ENCODE measurements at regions not wholly inside any gene's neighbourhood (a gene's known extent, or its start where the extent isn't known, plus 50 kb on each side); places are given as distances from the start of the nearest gene placed in this dataset.

DNA sequence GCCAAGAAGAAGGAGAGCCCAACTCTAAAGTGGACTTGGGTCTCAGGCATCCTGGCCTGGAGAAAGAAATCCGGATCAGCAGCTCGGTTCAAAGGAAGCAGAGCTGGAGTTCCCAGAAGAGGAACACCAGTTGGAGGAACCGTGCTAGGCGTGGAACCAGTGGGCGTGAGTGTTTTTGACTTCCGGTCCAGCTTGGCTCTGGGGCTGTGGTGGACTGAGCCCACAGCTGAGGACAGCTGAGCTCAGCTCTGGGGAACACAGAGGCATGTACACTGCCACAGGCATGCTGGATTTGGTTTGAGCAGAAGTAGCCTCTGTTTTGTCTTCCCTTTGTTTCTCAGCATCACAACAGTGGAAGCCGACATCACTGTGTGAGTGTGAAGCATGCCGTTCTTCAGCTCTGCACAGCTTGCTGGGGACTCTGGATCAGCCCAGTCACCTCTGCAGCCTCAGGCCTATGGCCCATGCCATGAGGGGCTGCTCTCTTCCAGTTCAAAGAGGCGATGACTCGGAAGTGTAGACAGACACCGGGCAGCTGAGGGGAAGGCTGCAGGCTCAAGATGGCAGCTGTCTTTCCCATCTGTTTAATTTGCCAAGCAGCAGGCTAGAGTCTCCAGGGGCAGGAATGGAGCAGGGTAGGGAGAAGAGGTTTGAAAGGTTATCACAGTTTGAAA, 185.8 kb upstream of the UBE3A start:
- Histone ChIP-seq H2AFZ (ENCODE audit: control insufficient read depth, low read length) (no peak overlapping the region), H3K27me3 (ENCODE audit: control insufficient read depth, extremely low read depth, insufficient read depth, low read length) (no peaks in the 10 kb centered on the region)
- dilution Hi-C loops (cut with MboI; ENCODE audit: extremely low pct_ligation_motif_present, low sequenced_read_pairs): no loop called here

DNA sequence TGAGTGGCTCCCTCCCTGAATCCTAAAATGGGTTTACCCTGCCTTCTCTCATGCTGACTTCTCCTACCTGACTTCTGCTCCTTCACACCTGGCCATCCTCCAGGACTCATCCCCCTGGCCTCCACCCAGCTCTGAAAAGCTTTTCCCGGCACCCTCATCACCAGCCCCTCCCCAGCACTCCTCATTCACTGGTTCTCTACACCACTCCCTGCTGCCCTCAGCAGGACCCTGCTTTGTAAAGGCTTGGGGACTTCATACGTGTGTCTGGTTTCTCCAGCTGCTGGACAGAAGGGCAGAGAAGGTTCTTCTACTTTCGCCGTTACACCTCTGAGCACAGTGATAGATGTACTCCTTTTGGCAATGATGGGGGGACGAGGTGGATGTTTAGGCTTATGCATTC, 184.9 kb upstream of the UBE3A start:
- peaks cover 8% of the 10 kb centered on the region for H3K9me3 ChIP-seq (ENCODE audit: control insufficient read depth, low read depth, low read length)
- no peaks in the 10 kb centered on the region for H3K79me2 ChIP-seq (ENCODE audit: control insufficient read depth, insufficient read depth, low read length)
- DNase-seq (ENCODE audit: low read depth, low spot score): no peak
- no peak overlapping the region for H3K9ac ChIP-seq (ENCODE audit: control insufficient read depth, extremely low read depth, insufficient read depth, low read length)
- no peaks in the 10 kb centered on the region for H3K9me1 ChIP-seq (ENCODE audit: control insufficient read depth, extremely low read depth, insufficient read depth, low read length)
- TF ChIP-seq, protein P1, sequence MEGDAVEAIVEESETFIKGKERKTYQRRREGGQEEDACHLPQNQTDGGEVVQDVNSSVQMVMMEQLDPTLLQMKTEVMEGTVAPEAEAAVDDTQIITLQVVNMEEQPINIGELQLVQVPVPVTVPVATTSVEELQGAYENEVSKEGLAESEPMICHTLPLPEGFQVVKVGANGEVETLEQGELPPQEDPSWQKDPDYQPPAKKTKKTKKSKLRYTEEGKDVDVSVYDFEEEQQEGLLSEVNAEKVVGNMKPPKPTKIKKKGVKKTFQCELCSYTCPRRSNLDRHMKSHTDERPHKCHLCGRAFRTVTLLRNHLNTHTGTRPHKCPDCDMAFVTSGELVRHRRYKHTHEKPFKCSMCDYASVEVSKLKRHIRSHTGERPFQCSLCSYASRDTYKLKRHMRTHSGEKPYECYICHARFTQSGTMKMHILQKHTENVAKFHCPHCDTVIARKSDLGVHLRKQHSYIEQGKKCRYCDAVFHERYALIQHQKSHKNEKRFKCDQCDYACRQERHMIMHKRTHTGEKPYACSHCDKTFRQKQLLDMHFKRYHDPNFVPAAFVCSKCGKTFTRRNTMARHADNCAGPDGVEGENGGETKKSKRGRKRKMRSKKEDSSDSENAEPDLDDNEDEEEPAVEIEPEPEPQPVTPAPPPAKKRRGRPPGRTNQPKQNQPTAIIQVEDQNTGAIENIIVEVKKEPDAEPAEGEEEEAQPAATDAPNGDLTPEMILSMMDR (optimal IDR thresholded peaks at IDR 0.05 in 1 of 3, IDR thresholded peaks at IDR 0.05 in 1 of 3, conservative IDR thresholded peaks at IDR 0.05 in 1 of 3; ENCODE audit: extremely low read depth in 1 of 3, insufficient read depth in 2 of 3, low read length in 3 of 3): no peak
- TF ChIP-seq EZH2 (IDR thresholded peaks at IDR 0.05; ENCODE audit: low read length): no peak
- no peak overlapping the region for H3K27ac ChIP-seq (ENCODE audit: control insufficient read depth, insufficient read depth, low read length)
- H3K36me3 ChIP-seq (ENCODE audit: control insufficient read depth in 2 of 2, extremely low read depth in 1 of 2, insufficient read depth in 2 of 2, low read length in 2 of 2): no peaks in the 10 kb centered on the region
- FAIRE-seq: no peak
- no peaks in the 10 kb centered on the region for H3K27me3 ChIP-seq (ENCODE audit: control insufficient read depth, extremely low read depth, insufficient read depth, low read length)
- no peak overlapping the region for H3K4me2 ChIP-seq (ENCODE audit: control insufficient read depth, extremely low read depth, insufficient read depth, low read depth, low read length)
- H3K4me1 ChIP-seq (ENCODE audit: control insufficient read depth, extremely low read depth, insufficient read depth, low read length): no peaks in the 10 kb centered on the region
- dilution Hi-C loops (cut with MboI; ENCODE audit: extremely low pct_ligation_motif_present, low sequenced_read_pairs): no loop called here
- H4K20me1 ChIP-seq (ENCODE audit: control insufficient read depth, extremely low read depth, insufficient read depth, low read length): no peaks in the 10 kb centered on the region
- H2AFZ ChIP-seq (ENCODE audit: control insufficient read depth, low read length): no peak overlapping the region
- no peak overlapping the region for H3K4me3 ChIP-seq (ENCODE audit: control insufficient read depth in 2 of 3, extremely low read depth in 1 of 3, insufficient read depth in 2 of 3, low read depth in 1 of 3, low read length in 3 of 3)

More for the DNA sequence above, 185.8 kb upstream of the UBE3A start:
- no peaks in the 10 kb centered on the region for H3K79me2 ChIP-seq (ENCODE audit: control insufficient read depth, insufficient read depth, low read length)
- H3K9ac ChIP-seq (ENCODE audit: control insufficient read depth, extremely low read depth, insufficient read depth, low read length): no peak overlapping the region
- no peaks in the 10 kb centered on the region for H3K36me3 ChIP-seq (ENCODE audit: control insufficient read depth in 2 of 2, extremely low read depth in 1 of 2, insufficient read depth in 2 of 2, low read length in 2 of 2)
- DNase-seq (ENCODE audit: low read depth, low spot score): no peak
- H3K4me3 ChIP-seq (ENCODE audit: control insufficient read depth in 2 of 3, extremely low read depth in 1 of 3, insufficient read depth in 2 of 3, low read depth in 1 of 3, low read length in 3 of 3): no peak overlapping the region
- no peak overlapping the region for H3K4me2 ChIP-seq (ENCODE audit: control insufficient read depth, extremely low read depth, insufficient read depth, low read depth, low read length)
- H4K20me1 ChIP-seq (ENCODE audit: control insufficient read depth, extremely low read depth, insufficient read depth, low read length): no peaks in the 10 kb centered on the region
- no peak for TF ChIP-seq EZH2 (IDR thresholded peaks at IDR 0.05; ENCODE audit: low read length)
- TF ChIP-seq, protein P1 (optimal IDR thresholded peaks at IDR 0.05 in 1 of 3, IDR thresholded peaks at IDR 0.05 in 1 of 3, conservative IDR thresholded peaks at IDR 0.05 in 1 of 3; ENCODE audit: extremely low read depth in 1 of 3, insufficient read depth in 2 of 3, low read length in 3 of 3): no peak
- no peaks in the 10 kb centered on the region for H3K9me1 ChIP-seq (ENCODE audit: control insufficient read depth, extremely low read depth, insufficient read depth, low read length)
- FAIRE-seq: no peak
- peaks cover 5% of the 10 kb centered on the region for H3K9me3 ChIP-seq (ENCODE audit: control insufficient read depth, low read depth, low read length)
- H3K27ac ChIP-seq (ENCODE audit: control insufficient read depth, insufficient read depth, low read length): no peak overlapping the region
- no peaks in the 10 kb centered on the region for H3K4me1 ChIP-seq (ENCODE audit: control insufficient read depth, extremely low read depth, insufficient read depth, low read length)

Data from keratinocyte (primary cell).